ENCODE measurements at regions not wholly inside any gene's neighbourhood (a gene's known extent, or its start where the extent isn't known, plus 50 kb on each side); places are given as distances from the start of the nearest gene placed in this dataset.

DNA sequence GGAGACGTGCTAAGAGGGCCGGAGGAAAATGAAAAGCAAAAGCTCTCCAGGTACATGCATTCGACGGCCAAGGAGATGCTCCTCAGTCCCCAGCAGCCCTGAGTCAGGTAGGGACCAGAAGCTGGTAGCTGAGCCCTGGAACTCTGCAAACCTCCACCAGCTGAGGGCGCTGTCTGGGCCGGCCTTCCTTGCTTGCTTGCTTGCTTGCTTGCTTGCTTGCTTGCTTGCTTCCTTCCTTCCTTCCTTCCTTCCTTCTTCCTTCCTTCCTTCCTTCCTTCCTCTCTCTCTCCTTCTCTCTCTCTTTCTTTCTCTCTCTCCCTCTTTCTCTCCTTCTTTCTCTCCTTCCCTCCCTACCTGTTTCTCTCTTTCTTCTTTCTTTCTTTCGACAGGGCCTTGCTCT, 94.6 kb upstream of the RASGRF1 start:
- DNase-seq (ENCODE audit: low read depth in 2 of 2), result no peak

DNA sequence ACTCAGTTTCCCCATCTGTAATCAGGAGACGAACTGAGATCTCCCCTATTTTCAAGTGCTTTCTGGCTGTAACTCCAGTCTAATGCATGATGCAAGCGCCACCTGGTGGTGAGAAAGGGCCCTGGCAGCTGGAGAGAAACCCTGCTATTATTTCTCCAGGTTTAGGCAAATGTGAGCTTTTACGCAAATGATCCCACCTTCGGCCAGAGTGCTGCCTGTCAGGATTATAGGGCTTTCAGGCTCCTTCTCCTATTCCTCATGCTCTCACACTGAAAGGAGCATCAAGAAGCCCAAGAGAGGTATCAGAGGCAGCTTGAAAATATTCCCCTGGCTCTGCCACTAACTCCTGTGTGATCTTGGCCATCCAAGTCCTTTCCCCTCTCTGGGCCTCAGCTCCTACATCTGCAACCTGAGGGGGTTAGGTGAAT, 93.9 kb upstream of the RASGRF1 start:
- peak; percentile 24 to 36 for DNase-seq (ENCODE audit: low read depth in 2 of 2)

DNA sequence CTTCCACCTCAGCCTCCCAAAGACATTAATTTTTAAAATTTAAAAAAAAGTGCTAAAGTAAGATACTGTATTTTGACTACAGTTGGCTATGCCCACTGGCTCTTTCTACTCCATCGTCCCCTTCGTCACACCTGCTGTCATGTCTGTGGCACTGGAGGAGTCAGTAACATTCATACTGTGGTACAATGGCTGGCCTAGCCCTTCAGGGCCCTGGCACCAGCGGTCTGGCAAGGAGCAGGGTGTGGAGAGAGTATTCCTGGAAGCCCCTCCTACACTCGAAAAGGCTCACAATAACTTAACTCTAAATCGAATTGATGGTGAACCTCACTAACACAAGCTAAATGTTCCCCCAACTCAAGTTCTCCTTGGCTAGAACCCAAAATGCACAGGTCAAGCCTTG, 89.7 kb upstream of the RASGRF1 start:
- DNase-seq (ENCODE audit: low read depth in 2 of 2), result no peak

DNA sequence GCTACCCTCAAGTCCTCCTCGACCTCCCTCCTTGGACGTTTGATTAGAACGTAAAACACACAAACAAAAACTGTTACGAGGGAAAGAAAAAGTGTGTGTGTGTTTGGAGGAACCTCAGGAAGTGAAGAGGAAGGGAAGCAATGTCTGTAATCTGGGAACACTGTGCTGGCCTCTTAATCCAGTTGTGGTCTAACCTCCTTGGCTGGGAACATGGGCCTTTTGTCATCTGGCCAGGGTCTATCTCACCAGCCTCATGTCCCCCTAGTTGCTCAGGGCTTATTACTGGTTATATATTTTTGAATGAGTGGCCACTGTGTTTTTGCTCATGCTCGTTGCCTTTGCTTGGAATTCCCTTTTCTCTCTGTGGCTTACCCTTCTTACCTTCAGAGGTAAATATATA, 89.0 kb upstream of the RASGRF1 start:
- DNase-seq (ENCODE audit: low read depth in 2 of 2), result no peak

DNA sequence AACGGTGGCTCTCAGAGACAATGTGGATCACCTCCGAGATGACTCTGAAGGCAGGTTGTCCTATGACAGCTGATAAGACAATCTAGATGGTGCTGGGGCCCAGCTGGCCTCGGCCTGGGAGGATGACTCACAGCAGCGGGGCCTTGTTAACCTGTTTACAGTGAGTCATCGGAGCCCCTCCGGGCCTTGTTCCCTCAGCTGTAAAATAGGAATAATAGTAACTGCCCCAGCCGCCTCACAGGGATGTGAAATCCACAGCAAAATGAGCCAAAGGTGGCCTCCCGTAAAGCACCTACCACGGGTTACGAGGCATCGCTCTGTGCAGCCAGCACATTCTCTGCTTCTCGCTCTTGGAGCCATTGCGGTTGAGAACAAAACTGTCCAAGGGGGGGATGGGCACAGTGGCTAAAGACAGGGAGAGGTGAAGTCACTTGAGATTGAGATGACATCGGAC, 88.6 kb upstream of the RASGRF1 start:
- no peak for DNase-seq (ENCODE audit: low read depth in 2 of 2)

DNA sequence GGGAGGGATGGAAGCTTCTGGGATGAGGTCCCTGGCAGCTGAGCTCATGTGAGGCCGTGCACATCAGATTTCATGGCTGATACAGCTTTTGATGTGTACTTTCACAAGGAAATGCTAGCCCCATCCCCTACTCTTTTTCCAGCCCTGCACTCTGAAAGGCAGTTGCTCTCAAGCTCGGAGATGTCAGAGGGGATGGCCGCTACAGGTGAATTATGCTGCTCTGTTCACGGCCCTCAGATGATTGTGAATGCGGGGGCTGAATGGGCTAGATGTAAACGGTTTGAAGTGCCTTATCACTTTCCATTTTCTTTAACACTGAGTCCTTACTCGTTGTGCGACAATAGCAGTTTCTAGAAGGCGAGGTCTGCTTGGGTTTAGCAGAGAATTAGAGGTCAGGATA, 88.0 kb upstream of the RASGRF1 start:
- DNase-seq (ENCODE audit: low read depth in 2 of 2), result no peak

DNA sequence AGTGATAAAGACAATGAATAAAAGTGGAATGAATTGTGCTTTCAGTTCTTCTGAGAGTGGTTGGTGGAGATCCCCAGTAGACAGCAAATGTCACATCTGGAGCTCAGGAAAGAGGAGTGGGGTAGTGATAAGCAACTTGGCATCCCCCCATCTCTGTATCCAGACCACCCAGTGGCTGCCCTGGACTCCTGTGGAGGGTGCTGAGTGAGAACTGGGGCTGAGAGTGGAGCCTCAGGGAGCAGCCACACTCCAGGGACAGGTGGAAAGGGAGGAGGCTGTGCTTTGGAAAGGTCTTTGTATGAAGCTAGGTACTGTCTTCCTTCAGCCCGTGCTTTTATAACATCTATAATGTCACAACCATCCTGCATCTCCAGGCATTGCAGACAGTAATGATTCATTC, 85.6 kb upstream of the RASGRF1 start:
- DNase-seq (ENCODE audit: low read depth in 2 of 2), result no peak

DNA sequence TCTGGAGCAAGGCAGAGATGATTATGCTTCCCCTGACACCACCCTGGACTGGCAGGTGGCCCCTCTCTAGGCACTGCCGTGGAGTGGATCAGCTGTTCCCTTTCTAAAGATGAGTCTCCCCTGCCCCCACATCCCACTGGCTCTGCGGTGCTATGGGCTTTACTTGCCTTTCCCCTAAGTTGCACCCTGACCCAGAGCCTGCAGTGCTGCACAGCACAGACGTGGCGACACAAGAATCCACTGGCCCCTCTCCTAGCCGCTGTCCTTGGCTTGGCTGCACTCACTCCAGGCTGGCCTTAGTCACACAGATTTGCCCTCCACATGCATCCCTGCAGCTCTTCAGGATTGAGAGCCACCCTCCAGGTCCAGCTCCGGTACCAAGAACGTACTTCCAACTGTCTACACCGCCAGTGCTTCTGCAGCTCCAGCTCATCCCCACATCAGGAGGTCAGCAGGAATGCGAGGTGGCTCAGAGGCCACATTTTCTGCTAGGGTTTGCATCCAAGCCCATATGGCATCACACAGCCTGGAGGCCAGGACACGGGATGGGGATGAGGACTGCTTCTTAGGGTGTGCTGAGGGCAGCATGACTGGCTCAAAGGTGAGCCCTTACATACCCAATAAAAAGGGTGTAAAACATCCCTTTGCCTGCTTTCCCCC, 82.4 kb upstream of the RASGRF1 start:
- DNase-seq (ENCODE audit: low read depth in 2 of 2), result no peak

DNA sequence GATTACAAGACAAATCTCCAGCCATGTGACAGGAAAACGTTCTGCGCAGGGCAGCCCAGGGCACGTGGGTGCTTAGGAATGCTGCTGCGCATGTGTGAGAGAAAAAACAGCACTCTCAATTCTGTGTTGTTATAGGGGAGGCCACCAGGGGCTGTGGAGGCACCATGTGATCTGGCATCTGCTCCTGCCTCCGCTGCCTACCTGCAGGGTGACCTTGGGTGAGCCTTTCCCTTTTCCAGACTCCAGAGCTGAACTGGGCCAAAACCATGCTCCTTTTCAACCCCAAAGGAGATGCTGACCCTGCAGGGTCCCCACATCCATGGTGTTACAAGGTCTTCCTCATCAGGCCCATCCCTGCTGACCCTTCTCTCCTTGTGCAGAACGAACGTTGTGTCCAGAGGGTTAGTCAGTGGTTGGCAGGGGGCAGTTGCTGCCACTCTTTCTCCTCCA, 81.5 kb upstream of the RASGRF1 start:
- no peak for DNase-seq (ENCODE audit: low read depth in 2 of 2)

DNA sequence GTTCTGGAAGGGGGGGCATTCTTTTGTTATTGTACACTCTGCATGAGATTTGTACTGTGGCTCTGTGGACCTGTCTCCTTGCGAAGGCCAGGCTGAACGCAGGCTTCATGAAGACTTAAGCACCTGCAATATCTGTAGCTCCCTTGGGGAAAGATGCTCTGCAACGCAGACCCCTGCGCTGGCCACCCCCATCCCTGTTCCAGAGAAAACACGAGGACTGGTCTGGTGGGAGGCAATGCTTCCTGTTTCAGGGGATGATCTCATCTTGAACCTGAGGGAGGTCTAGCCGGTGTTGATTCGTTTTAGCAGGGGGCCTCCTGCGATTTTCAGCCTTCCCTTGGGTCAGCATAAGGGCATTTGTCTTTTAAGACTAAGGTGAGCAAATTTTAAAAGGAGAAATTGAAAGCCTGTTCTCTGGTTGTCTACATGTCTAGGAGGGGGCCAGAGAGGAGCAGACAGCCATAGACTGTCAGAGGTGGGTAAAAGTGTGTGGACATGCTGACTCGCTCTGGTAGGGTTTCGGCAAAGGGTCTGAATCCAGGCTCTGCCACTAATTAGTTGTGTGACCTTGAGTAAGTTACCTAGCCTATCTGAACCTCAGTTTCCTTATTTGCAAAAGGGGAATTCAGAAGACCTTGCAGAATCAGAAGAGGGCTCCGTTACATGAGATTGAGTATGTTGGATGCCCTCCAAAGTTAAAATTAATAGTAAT, 80.9 kb upstream of the RASGRF1 start:
- no peak for DNase-seq (ENCODE audit: low read depth in 2 of 2)

DNA sequence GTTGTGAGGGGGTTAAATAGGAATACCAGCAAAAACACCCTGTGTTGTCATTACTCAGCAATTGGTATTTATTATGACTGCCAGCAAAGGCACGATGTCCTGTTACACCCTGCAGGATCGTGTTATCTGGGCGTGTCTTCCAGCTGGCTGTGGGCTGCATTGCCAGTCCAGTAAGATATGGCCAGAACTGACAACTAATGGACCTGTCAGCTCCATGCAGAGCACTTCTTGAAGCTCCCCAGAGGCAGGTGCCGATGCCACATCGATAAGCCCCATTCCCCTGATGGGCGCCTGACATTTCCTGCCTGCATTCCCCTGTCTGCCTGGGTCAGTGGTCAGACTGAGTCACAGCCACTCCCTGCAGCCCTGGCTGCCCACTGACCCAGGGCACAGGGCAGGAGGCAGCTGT, 79.7 kb upstream of the RASGRF1 start:
- no peak for DNase-seq (ENCODE audit: low read depth in 2 of 2)

DNA sequence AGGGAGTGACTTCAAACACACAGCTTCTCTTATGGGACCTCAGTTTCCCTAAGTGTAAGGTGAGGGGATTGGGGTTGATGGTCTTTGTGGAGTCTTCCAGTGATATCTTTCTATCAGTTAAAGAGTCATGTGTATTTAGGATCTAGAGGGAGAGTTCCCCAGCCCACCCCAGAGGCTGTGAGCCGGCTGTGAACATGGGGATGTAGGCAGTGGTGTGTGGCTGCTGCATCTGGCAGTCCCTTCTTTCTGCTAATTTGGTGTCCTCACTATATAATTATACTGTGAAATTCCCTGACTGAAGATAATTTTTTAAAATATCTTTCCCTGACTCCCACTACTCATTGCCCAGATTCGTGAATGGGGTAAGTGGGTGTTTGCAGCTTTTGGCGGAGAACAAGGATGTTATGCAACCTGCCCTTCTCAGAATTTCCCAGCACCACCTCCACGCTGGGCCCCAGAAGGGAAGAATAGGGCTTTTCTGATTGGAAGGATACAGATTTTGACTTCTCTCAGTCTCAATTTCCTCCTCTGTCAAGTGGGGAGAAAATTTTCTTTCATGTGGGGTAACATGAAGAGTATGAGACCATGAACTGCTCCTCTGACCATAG, 79.0 kb upstream of the RASGRF1 start:
- DNase-seq (ENCODE audit: low read depth in 2 of 2), result no peak

DNA sequence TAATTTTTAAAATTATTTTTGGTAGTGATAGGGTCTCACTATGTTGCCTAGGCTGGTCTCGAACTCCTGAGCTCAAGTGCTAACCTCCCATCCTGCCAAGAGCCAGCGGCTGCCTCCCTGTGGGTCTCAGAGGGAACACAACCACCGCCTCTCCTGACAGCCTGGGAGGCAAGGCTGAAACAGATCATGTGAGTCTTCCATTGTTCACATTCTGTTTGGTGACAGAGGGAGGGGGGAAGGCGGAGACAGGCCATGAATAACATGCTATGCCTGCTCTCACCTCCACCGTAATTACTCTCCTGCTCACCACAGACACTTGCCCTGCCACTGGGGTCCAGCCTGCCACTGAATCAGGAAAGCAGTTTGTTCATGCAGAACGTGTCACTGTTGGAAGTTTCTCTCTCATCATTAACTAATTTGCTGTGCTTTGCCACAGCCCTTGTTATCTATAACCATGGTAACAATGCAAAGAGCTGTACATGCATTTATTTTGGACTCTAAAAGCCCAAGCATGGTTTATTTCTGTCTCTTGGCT, 78.4 kb upstream of the RASGRF1 start:
- no peak for DNase-seq (ENCODE audit: low read depth in 2 of 2)

DNA sequence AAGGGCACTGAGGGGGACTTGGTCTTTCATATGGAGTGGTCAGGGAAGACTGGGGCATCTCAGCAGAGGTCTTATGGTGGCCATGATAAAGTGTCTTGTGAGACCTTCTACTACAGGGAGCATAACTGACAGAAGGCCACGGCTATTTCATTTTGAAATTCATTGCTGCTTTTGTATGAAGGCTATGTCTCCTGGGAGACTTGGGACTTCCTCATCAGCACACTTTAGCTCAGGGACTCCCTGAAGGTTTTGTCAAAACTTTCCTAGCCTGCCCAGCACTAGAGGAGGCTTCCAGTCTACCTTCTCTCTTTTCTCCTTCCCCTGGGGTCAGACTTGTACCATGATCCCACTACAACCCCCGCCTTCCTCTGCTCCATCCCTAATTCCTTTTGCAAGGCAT, 77.2 kb upstream of the RASGRF1 start:
- DNase-seq (ENCODE audit: low read depth in 2 of 2), result no peak

DNA sequence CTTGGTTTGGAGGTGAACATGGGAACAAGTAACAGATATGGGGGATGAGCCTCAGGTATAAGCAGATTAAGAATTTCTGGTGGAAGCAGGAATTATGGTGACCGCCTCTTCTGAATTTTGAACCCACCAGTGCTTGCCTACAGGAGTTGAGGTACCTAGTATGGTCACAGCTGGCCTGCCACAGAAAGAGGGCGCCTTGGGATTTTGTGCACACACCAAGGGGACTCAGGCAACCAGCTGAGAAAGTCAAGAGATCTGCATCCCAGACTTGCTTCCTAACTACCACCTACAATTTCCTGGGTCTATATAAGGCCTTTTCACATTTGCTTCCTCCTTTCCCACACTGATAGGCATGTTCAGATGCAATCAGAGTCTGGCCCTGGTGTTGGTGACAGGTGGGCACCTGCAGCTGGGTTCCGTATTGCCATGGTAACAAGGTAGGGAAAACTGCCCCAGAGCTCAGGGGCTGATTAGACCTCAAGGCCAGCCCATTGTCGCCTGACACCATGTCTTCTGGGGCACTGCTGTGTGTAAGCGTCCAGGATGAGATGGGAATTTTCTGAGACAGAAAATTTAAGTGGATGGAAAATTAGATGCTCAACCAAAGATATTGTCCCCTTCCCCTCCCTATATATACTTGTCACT, 75.9 kb upstream of the RASGRF1 start:
- DNase-seq (ENCODE audit: low read depth in 2 of 2), result no peak

DNA sequence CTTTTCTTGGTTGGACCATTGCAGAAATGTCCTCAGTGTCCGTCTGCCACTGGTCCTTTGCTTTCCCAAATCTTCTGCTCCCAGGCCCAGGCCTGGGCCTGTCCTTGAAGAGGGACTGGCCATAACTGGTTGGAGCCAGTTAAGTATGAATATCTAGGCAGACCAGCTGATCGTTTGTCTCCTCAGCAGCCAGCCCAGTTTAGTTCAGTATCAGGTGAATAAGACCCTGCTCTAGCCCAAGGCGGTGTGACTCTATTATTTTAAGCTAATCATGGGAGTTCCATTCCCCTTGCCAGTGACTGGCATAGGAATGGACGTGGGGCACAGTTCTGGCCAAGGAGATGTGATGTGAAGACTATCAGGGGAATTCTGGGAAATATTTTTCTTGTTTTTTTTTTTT, 73.9 kb upstream of the RASGRF1 start:
- DNase-seq (ENCODE audit: low read depth in 2 of 2), result no peak

DNA sequence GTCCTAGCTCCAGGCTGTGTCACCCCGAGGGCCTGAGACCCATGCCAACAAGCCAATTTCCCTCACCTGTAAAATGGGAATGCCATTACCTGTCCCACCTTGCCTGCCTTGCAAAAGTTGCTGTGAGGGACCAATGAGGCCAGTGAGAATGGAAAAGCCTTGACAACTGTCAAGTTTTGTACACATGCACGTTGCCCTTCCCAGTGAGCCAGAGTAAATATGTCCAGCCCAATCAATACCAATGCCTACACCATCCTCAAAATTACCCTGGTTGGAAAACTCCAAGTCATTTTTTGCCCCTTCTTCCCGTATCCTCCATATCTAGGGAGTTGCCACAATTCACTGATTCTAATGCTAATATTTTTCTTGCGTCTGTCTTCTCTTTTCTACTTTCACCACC, 73.5 kb upstream of the RASGRF1 start:
- no peak for DNase-seq (ENCODE audit: low read depth in 2 of 2)

DNA sequence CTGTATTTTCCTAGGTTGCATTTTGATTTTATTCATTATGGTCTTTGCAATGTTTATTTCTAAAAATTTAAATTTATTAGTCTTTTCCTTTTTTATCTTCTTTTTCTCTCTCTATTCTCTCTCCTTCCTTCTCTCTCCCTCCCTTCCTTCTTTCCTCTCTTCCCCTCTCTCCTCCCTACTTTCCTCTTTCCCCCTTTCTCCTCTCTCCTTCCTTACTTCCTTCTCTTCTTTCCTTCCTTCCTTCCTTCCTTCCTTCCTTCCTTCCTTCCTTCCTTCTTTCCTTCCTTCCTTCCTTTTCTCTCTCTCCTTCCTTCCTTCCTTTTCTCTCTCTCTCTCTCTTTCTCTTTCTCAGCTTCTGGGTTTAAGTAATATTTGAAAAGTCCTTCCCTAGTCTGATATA, 72.8 kb upstream of the RASGRF1 start:
- no peak for DNase-seq (ENCODE audit: low read depth in 2 of 2)

DNA sequence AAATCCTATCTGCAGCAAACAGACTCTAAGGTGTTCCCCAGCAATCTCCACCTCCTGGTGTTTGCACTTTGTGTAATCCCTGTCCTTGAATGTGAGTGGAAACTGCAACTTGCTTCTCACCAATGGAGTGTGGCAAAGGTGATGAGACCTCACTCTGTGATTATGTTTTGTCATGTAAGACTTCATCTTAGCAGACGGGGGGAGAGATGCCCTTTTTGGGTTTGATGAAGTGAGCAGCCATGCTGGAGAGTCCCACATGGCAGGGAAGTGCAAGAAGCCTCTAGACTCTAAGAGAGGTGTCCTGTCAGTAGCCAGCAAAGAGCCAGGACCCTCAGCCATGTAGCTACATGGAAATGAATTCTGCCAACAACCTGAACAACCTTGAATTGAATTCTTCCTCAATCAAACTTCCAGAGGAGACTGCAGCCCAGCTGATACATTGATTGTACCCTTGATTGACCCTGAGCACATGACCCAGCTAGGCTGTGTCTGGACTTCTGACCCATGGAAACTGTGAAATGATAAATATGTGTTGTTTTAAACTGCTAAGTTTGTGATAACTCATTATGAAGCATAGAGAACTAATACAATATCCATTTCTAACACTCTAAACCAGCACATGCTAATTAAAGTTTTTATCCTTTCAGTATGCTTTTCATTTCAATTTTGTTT, 71.4 kb upstream of the RASGRF1 start:
- DNase-seq (ENCODE audit: low read depth in 2 of 2), result no peak

DNA sequence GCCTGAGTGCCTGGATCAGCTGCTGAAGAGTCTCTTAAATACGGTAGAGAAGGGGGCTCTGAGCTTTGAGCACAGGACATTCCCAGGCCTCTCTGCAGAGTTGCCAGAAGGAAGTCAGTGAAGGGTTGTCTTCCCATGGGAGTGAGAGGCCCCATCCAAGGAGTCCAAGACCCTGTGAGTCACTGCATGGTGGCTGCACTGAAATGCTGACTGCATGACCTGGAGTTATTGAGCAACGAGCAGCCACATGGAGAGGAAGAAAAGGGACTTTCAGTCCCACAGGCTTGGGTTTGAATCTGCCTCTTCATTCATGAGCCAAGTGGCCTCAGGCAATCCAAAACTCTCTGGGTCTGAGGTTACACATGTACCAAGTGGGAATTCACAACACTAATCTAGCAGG, 69.6 kb upstream of the RASGRF1 start:
- DNase-seq (ENCODE audit: low read depth in 2 of 2), result no peak

DNA sequence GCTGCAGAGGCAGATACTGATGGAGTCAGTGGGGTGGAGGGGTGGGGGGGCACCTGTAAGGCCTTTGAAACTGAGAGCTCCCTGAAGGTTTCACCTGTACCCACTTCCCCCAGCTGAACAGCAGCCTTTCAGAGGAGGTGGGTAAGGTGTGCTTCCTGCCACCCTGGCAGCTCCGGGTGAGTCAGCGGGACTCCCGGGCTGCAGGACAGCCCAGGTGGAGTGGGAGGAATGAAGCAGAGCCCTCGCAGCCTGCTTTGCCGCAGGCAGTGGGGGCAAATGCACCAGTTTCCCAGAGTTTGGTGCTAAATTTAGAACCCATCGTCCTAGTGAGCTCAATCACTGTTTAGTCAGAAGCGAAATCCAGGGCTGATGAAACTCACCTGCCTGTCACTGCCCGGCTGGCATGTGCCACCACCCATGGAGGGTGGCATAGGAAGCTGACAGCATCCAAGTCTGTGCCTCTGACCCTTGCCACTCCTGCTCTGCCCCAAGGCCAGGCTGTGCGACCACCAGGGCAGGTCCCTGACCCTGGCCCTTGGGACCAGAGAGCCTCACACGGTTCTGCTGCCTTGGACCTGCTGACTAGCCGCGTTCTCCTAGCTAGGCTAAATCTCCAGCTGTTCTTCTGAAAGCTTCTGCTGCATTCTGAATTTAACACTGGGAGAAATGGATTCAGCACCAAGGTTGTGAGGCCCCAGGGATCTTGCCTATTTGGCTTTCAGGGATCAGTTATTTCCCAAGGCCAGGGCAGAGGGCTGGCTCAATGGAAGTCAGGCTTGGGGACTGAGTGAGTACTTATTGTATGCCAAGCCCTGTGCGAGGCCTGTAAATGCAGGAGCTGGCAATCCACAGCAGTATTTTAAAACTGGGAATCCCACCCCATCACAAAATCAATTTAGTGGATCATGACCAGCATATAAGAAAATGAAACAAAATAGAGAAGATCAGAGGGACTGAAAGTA, 67.3 kb upstream of the RASGRF1 start:
- DNase-seq (ENCODE audit: low read depth in 2 of 2), result no peak

Data from stimulated activated CD8-positive, alpha-beta memory T cell treated with anti-CD3 and anti-CD28 coated beads, Interleukin-7, amount 100 ng/mL, for 1 hour (primary cell).